Activated naive CD4-positive, alpha-beta T cell treated with anti-CD3 and anti-CD28 coated beads for 36 hours (primary cell): ENCODE measurements at regions not wholly inside any gene's neighbourhood (a gene's known extent, or its start where the extent isn't known, plus 50 kb on each side); places are given as distances from the start of the nearest gene placed in this dataset.

Experiments used
- CTCF ChIA-PET: fragments of 350-600 bp; sonication (Branson Sonifier 250); formaldehyde crosslinking; loops from one replicate; lab custom pipeline; 2021; ENCODE audit warnings: antibody characterized with exemption; lab: Charles Lee
- DNase-seq: peaks from one replicate; pipeline ENCODE4 v3.0.0-alpha.2; 2020
- H3K27ac Mint-ChIP-seq: one replicate; pipeline ENCODE4 v1.8.0; 2021; ENCODE audit warnings: mild to moderate bottlenecking, mixed read lengths
- H3K27me3 Mint-ChIP-seq: one replicate; pipeline ENCODE4 v1.8.0; 2021; ENCODE audit warnings: low read depth, mixed read lengths
- H3K36me3 Mint-ChIP-seq: one replicate; pipeline ENCODE4 v1.8.0; 2021; ENCODE audit warnings: low read depth, mixed read lengths
- H3K4me1 Mint-ChIP-seq: one replicate; pipeline ENCODE4 v1.8.0; 2021; ENCODE audit warnings: low read depth, mixed read lengths
- H3K4me3 Mint-ChIP-seq: one replicate; pipeline ENCODE4 v1.8.0; 2021; ENCODE audit warnings: mild to moderate bottlenecking, moderate library complexity, mixed read lengths
- H3K9me3 Mint-ChIP-seq: one replicate; pipeline ENCODE4 v1.8.0; 2021; ENCODE audit warnings: mixed read lengths
- intact Hi-C: fragments of 100-400 bp; cut with micrococcal nuclease; formaldehyde crosslinking; loops from one replicate; pipeline ENCODE4 v1.15.1; 2023

DNA sequence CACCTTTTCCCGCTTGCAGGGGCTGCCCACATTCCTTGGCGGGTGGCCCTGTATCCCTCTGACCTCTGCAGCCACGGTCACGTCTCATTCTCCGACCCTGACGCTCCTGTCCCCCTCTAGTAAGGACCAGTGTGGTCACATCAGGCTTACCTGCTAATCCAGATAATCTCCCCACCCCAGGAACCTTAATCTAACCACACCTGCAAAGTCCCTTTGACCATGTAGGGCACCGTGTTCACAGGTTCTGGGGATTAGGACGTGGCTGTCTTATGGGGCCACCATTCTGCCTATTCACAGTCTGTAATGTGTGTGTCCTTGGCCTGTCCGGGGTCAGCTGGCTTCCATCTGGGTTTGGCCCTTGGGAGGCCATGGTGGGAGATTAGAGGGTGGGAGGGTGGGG, 368.9 kb downstream of the AACS start:
- Mint-ChIP-seq H3K9me3 (no peaks in the 10 kb centered on the region), H3K36me3 (no peaks in the 10 kb centered on the region), H3K4me3 (no peak overlapping the region), H3K27me3 (no peaks in the 10 kb centered on the region), H3K27ac (no peak overlapping the region), H3K4me1 (no peaks in the 10 kb centered on the region)
- DNase-seq, result no peak
- CTCF ChIA-PET, result no interaction called here
- intact Hi-C loops, result no loop called here

DNA sequence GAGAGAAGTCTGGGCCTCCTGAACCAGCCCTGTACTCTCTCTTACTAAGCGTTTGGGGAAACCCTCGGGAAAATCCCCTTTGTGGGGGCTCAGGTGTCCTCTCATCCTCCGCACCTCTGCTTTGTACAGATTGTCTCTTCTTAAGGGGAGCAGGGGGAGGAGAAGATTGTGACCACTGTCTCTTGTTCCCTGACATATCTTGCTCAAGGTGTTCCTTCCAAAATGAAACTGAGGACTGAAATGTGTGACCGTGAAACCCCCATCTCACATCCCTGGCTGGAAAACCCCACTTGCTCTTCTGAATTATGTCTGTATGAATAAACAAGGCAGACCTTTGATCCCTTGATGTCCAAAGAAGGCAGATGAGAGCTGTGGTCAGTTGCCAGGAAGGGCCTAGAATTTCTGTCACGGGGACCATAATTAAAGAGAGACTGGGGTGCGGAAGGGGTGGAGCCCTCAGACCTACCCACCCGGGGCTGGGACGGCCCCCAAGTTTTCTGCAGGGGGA, 369.8 kb downstream of the AACS start:
- H3K27me3 Mint-ChIP-seq, result no peaks in the 10 kb centered on the region
- H3K4me1 Mint-ChIP-seq, result no peaks in the 10 kb centered on the region
- no peaks in the 10 kb centered on the region for H3K9me3 Mint-ChIP-seq
- H3K4me3 Mint-ChIP-seq, result no peak overlapping the region
- no peak for DNase-seq
- intact Hi-C loops, result no loop called here
- no peak overlapping the region for H3K27ac Mint-ChIP-seq
- CTCF ChIA-PET, result no interaction called here
- H3K36me3 Mint-ChIP-seq, result no peaks in the 10 kb centered on the region

DNA sequence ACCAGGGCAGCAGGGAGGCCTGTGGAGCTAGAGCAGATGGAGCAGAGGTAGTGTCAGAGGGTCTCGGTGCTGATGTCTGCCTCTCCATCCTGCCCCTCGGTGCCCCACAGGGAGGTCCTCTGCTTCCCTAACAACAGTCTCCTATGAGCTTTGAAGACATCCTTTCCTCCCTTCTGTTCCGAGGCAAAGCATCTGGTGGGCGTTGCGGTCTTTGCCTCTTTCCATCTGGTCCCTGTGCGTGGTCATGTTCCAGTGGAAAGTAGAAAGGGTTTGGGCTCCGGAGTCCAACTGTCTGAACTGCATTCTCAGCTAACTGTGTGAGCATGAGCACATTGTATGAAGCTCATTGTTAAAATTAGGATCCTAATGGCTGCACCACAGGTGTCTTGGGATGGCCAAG, 370.6 kb downstream of the AACS start:
- intact Hi-C loops, result no loop called here
- Mint-ChIP-seq H3K27ac (no peak overlapping the region), H3K4me3 (no peak overlapping the region), H3K9me3 (no peaks in the 10 kb centered on the region), H3K36me3 (no peaks in the 10 kb centered on the region), H3K4me1 (no peaks in the 10 kb centered on the region), H3K27me3 (no peaks in the 10 kb centered on the region)
- DNase-seq, result no peak
- CTCF ChIA-PET, result no interaction called here

DNA sequence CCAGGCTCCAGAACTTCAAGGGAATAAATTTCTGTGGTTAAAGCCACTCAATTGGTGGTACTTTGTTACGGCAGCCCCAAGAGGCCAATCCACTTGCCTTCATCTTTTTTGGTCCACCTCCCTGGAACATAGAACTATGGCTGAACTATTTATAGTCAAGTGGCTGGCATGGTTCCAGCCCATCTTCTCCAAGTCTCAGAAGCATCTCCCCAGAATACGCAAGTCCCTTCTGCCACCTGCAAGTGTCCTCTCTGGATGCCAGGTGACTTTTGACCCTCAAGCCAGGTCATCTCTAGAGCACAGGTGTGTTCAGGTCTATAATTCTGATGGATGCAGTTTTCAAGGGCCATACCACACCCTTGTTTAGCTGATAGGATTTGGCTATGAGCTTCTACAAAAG, 371.5 kb downstream of the AACS start:
- intact Hi-C loops, result no loop called here
- no peak for DNase-seq
- no peaks in the 10 kb centered on the region for H3K9me3 Mint-ChIP-seq
- H3K4me1 Mint-ChIP-seq, result no peaks in the 10 kb centered on the region
- CTCF ChIA-PET, result no interaction called here
- H3K27me3 Mint-ChIP-seq, result no peaks in the 10 kb centered on the region
- H3K36me3 Mint-ChIP-seq, result no peaks in the 10 kb centered on the region
- H3K4me3 Mint-ChIP-seq, result no peak overlapping the region
- H3K27ac Mint-ChIP-seq, result no peak overlapping the region

DNA sequence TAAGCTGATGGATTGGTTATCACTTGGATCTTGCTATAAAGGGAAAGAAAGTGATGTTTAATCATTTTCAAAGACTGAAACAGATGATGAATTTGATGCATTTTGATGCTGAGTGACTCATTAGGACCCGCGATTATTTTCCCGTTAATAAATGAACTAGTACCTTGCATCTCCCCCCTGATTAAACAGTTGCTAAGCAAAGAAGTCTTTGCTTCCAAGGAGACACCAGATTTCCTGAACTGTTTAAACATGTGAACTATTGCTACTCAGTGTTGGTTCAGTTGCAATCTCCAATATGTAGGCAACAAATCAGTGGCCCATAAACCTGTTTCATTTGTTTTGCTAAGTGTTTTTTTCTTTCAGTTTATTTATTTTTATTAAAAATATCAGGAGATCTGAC, 375.2 kb downstream of the AACS start:
- Mint-ChIP-seq H3K4me3 (no peak overlapping the region), H3K27me3 (peaks cover 2% of the 10 kb centered on the region), H3K4me1 (no peaks in the 10 kb centered on the region), H3K36me3 (no peaks in the 10 kb centered on the region), H3K9me3 (no peaks in the 10 kb centered on the region), H3K27ac (no peak overlapping the region)
- intact Hi-C loops, result no loop called here
- CTCF ChIA-PET, result no interaction called here
- DNase-seq, result no peak

DNA sequence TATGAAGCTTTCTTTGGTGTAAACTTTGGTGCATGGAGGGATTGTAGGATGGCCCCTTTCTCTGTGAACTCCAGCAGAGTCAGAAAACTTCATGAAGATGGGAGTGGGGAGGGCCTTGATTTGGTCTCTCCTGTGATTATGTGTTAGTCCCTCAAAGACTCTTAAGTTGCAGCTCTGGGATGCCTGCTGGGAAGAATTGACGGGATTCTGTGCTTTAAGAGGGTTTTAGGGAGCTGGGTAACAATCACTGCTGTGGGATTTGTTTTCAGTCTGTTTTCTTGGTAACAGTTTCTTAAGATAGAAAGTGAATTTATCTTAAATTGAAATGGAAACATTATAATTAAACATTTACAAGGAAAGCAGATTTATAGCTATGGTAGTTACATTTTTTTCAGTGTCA, 378.1 kb downstream of the AACS start:
- H3K36me3 Mint-ChIP-seq, result no peaks in the 10 kb centered on the region
- peaks cover 2% of the 10 kb centered on the region for H3K27me3 Mint-ChIP-seq
- intact Hi-C loops, result no loop called here
- CTCF ChIA-PET, result interaction anchor here (0.6 kb wide), 1 partner anchor 1972 kb away, joined by 3 read pairs; no protein-coding TSS in a partner anchor
- no peak overlapping the region for H3K4me3 Mint-ChIP-seq
- H3K9me3 Mint-ChIP-seq, result peaks cover 1% of the 10 kb centered on the region
- no peak for DNase-seq
- no peak overlapping the region for H3K27ac Mint-ChIP-seq
- H3K4me1 Mint-ChIP-seq, result no peaks in the 10 kb centered on the region

DNA sequence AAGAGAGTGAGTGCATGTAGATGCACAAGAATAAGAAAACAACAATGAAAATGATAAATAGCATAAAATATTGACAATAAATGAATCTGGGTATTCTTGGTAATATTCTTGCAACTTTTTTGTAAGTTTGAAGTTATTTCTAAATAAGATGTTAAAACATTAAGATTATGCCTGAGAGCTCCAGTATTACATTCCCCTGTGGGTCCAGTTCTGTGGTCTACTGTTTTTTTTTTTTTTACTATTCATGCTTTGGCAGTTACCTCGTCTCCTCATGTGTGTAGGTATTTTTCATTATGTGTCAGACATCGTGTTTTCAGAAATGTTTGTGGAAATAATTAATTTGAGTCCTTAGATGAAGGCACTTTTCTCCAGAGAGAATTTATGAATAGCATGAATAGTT, 386.2 kb downstream of the AACS start:
- H3K9me3 Mint-ChIP-seq, result peaks cover 9% of the 10 kb centered on the region
- no peak for DNase-seq
- CTCF ChIA-PET, result no interaction called here
- no peaks in the 10 kb centered on the region for H3K4me1 Mint-ChIP-seq
- no peak overlapping the region for H3K4me3 Mint-ChIP-seq
- no peaks in the 10 kb centered on the region for H3K36me3 Mint-ChIP-seq
- H3K27me3 Mint-ChIP-seq, result peaks cover 4% of the 10 kb centered on the region
- no peak overlapping the region for H3K27ac Mint-ChIP-seq
- intact Hi-C loops, result no loop called here

DNA sequence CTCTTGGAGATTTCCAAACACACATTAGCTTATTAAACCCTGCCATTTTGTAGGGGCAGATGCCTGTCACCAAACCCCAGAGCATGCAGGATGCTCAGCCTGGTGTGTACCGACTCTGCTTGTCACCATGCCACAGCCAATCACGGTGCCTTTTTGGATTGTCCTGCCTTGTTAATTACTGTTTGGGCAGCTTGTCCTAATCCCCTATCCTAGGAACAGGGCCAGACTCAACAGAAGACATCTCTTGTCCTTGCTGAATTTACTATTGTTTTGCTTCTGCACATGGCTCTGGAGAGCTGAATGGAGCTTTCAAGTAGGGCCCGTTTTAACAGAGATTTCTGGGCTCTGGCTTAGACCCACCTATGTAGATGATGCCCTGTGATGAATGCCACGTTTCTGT, 388.5 kb downstream of the AACS start:
- CTCF ChIA-PET, result no interaction called here
- no peaks in the 10 kb centered on the region for H3K36me3 Mint-ChIP-seq
- intact Hi-C loops, result no loop called here
- H3K27me3 Mint-ChIP-seq, result peaks cover 9% of the 10 kb centered on the region
- no peak overlapping the region for H3K4me3 Mint-ChIP-seq
- H3K4me1 Mint-ChIP-seq, result no peaks in the 10 kb centered on the region
- no peak for DNase-seq
- peaks cover 7% of the 10 kb centered on the region for H3K9me3 Mint-ChIP-seq
- no peak overlapping the region for H3K27ac Mint-ChIP-seq

DNA sequence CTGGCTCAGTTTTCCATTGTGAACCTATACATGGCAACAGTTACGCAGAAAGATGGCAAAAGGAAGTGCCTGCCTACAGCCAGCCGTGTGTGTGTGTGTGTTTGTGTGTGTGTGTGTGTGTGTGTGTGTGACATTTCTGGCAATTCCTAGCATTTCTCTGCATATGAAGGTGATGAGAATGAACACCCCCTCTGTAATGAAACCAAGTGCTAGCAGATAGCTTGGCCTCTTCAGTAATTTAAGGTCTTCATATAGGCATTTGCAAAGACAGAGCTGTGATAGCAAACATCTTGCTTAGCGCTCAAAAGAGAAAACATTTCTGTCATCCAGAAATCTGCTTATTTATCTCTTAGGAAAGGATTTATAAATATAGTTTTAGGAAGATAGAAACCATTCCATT, 389.1 kb downstream of the AACS start:
- Mint-ChIP-seq H3K4me3 (no peak overlapping the region), H3K27me3 (peaks cover 9% of the 10 kb centered on the region), H3K36me3 (no peaks in the 10 kb centered on the region), H3K27ac (no peak overlapping the region), H3K4me1 (no peaks in the 10 kb centered on the region), H3K9me3 (peaks cover 7% of the 10 kb centered on the region)
- no peak for DNase-seq
- CTCF ChIA-PET, result no interaction called here
- intact Hi-C loops, result no loop called here

DNA sequence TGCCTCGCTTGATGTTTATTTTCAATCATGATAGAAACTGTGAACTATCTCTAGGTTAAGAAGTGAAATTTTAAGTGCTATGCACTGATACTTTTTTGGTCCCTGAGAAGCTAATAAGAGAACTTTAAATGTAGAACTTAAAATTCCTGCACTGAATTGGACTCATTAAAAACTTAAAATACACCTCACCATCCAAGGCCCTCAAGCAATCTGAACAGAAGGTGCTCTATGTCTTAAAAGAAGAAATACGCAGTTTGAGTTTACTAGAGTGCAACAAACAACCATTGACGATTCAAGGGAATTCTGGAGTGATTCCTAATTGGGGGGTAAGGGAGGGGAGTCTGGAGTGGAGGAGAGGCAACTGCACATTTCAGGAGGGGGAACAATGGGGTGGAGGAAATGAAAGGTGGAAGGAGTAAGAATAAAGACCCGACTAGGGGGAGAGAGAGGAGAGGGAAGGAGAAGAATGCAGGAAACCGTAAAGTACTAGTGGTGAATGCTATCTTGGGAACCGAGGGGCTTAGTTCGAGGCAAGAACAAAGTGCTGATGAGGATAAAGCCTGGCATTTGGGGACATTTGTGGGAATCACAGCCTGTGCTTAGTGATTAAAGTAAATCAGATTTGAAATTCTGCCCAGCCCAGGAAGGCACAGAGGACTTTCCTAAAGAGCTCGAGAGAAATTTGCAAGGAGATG, 389.7 kb downstream of the AACS start:
- Mint-ChIP-seq H3K27ac (no peak overlapping the region), H3K4me3 (no peak overlapping the region), H3K4me1 (no peaks in the 10 kb centered on the region), H3K9me3 (peaks cover 7% of the 10 kb centered on the region), H3K27me3 (peaks cover 9% of the 10 kb centered on the region), H3K36me3 (no peaks in the 10 kb centered on the region)
- no peak for DNase-seq
- CTCF ChIA-PET, result interaction anchor here (0.6 kb wide), 1 partner anchor 9 kb away, joined by 5 read pairs; no protein-coding TSS in a partner anchor
- intact Hi-C loops, result no loop called here

DNA sequence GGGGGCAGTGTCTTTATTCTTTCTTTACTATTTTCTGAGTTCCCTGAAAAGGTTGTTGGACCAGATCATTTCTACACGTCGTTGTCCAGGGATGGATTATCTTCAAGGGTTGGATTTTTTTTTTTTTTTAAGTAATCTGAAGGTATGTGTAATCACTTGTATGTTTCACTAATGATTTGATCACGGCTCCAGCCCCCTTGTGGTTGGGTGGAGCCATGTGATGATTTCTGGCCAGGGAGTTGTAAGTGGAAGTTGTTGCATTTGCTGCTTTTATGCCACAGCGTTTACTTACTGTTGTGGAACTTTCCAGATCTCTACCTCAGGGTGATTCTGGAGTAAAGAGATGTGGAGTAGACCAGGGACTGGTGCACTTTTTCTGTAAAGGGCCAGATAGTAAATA, 390.3 kb downstream of the AACS start:
- Mint-ChIP-seq H3K4me3 (no peak overlapping the region), H3K36me3 (no peaks in the 10 kb centered on the region), H3K9me3 (peaks cover 7% of the 10 kb centered on the region), H3K27ac (no peak overlapping the region), H3K27me3 (peaks cover 9% of the 10 kb centered on the region), H3K4me1 (no peaks in the 10 kb centered on the region)
- CTCF ChIA-PET, result interaction anchor here (0.6 kb wide), 1 partner anchor 10 kb away, joined by 5 read pairs; no protein-coding TSS in a partner anchor
- DNase-seq, result no peak
- intact Hi-C loops, result no loop called here

DNA sequence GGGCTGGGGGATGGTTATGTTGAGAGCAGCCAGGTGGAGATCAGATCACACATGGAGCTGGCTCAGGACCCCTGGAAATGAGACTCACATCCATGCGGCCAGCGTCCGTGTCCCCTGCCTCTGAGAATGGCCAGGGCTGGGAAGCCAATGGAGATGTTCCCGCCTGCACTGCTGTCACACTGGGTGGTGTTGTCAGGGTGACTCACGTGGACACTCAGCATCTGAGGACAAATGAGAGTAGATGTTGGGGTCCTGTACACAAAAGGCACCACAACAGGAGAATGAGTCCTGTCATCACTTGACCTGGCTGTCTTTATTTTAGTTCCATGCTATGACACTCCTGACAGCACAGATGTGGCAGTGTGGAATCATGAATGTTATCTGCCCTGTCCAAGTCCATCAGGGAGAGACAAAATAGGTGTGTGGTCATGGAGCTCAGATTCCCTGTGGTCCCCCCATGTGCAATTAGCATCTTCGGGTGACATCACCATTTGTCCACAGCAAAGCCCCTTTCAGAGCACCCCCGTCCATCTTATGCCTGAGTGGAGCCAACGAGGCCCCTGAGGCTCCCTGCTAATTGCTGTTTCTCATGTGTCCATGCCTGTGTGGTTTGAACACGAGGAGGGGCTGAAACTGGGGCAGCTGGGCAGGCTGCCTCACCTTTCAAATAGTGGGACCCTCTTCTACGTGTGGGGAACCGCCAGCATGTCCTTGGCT, 393.5 kb downstream of the AACS start:
- intact Hi-C loops, result no loop called here
- H3K4me1 Mint-ChIP-seq, result no peaks in the 10 kb centered on the region
- H3K27ac Mint-ChIP-seq, result no peak overlapping the region
- H3K27me3 Mint-ChIP-seq, result peaks cover 9% of the 10 kb centered on the region
- H3K9me3 Mint-ChIP-seq, result no peaks in the 10 kb centered on the region
- no peaks in the 10 kb centered on the region for H3K36me3 Mint-ChIP-seq
- H3K4me3 Mint-ChIP-seq, result no peak overlapping the region
- CTCF ChIA-PET, result no interaction called here
- DNase-seq, result no peak

DNA sequence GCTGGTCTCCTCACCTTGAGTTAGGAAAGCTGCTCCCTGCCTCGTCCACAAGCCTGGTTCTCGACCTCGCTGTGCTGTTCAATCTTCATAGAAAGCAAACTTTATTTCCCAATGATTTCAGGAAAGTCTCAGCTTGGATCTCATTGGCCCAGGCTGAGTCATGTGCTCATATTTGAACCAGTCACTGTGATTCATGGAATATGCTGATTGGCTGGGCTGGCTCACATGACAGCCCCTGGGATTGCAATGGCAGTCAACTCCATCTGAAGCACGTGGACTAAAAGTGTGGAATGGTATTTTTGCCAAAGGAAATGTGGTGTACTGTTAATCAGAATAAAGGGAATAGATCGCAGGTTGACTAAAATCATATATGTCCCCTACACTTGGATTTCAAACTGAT, 396.6 kb downstream of the AACS start:
- no peaks in the 10 kb centered on the region for H3K9me3 Mint-ChIP-seq
- intact Hi-C loops, result no loop called here
- peaks cover 6% of the 10 kb centered on the region for H3K27me3 Mint-ChIP-seq
- CTCF ChIA-PET, result no interaction called here
- H3K27ac Mint-ChIP-seq, result no peak overlapping the region
- H3K4me3 Mint-ChIP-seq, result no peak overlapping the region
- no peaks in the 10 kb centered on the region for H3K4me1 Mint-ChIP-seq
- H3K36me3 Mint-ChIP-seq, result no peaks in the 10 kb centered on the region
- no peak for DNase-seq
